Neural cell (in vitro differentiated cells): ENCODE measurements at regions not wholly inside any gene's neighbourhood (a gene's known extent, or its start where the extent isn't known, plus 50 kb on each side); places are given as distances from the start of the nearest gene placed in this dataset.

Experiments
- H2AFZ ChIP-seq: fragments of 200-600, 300-800 bp; sonication (generic), shearing (Covaris generic); 2 replicates; pipeline ENCODE4 v1.6.0; 2014; ENCODE audit warnings: low read depth, mild to moderate bottlenecking, antibody characterized with exemption, low read length, moderate library complexity
- H3F3A ChIP-seq: fragments of 200-600 bp; shearing (Covaris generic); 2 replicates; pipeline ENCODE4 v1.6.1; 2016; ENCODE audit warnings: mild to moderate bottlenecking, moderate library complexity, mixed read lengths, antibody characterized with exemption, low read length; ENCODE audit not compliant: insufficient read depth, poor library complexity, severe bottlenecking
- H3K27ac ChIP-seq: fragments of 200-600, 300-800 bp; sonication (generic), shearing (Covaris generic); 2 replicates; pipeline ENCODE4 v1.5.1; 2014; ENCODE audit warnings: mild to moderate bottlenecking, low read length, moderate library complexity
- H3K27me3 ChIP-seq: fragments of 300-800, 200-600 bp; sonication (generic), shearing (Covaris generic); 2 replicates; pipeline ENCODE4 v1.6.0; 2014; ENCODE audit warnings: mild to moderate bottlenecking, low read depth, low read length, moderate library complexity; ENCODE audit not compliant: insufficient read depth
- H3K36me3 ChIP-seq: fragments of 300-800, 200-600 bp; sonication (generic), shearing (Covaris generic); 2 replicates; pipeline ENCODE4 v1.5.1; 2014; ENCODE audit warnings: mild to moderate bottlenecking, antibody characterized with exemption, low read length, moderate library complexity; ENCODE audit not compliant: insufficient read depth
- H3K4me2 ChIP-seq: fragments of 300-800, 200-600 bp; sonication (generic), shearing (Covaris generic); 2 replicates; pipeline ENCODE4 v1.6.0; 2014; ENCODE audit warnings: mild to moderate bottlenecking, low read length
- H3K4me3 ChIP-seq: fragments of 300-800, 200-600 bp; sonication (generic), shearing (Covaris generic); 2 replicates; pipeline ENCODE4 v1.5.1; 2014; ENCODE audit warnings: mild to moderate bottlenecking, low read length, moderate library complexity
- H3K79me2 ChIP-seq: fragments of 200-600 bp; shearing (Covaris generic); replicated peaks from 2 replicates; pipeline ENCODE4 v1.6.0; 2014; ENCODE audit warnings: mild to moderate bottlenecking, low read length, moderate library complexity; ENCODE audit not compliant: insufficient read depth
- H3K9ac ChIP-seq: fragments of 300-800, 200-600 bp; sonication (generic), shearing (Covaris generic); 2 replicates; pipeline ENCODE4 v1.6.1; 2016; ENCODE audit warnings: mild to moderate bottlenecking, low read length, mixed read lengths
- H3K9me2 ChIP-seq: fragments of 200-600 bp; shearing (Covaris generic); 2 replicates; pipeline ENCODE4 v1.6.1; 2016; ENCODE audit warnings: mild to moderate bottlenecking, low read length, mixed read lengths; ENCODE audit not compliant: insufficient read depth
- H3K9me3 ChIP-seq: fragments of 200-600, 300-800 bp; sonication (generic), shearing (Covaris generic); 2 replicates; pipeline ENCODE4 v1.6.1; 2016; ENCODE audit warnings: mild to moderate bottlenecking, mixed run types, low read length, moderate library complexity, mixed read lengths
- H4K20me1 ChIP-seq: fragments of 200-600 bp; shearing (Covaris generic); 2 replicates; pipeline ENCODE4 v1.6.1; 2016; ENCODE audit warnings: mild to moderate bottlenecking, mixed run types; ENCODE audit not compliant: insufficient read depth
- CTCF ChIP-seq: fragments of 450-650 bp; IDR thresholded peaks from 2 replicates; pipeline ENCODE4 v1.5.1; 2014; ENCODE audit warnings: antibody characterized with exemption, mild to moderate bottlenecking, moderate library complexity; ENCODE audit not compliant: poor library complexity, severe bottlenecking
- EP300 ChIP-seq: fragments of 450-650 bp; conservative IDR thresholded peaks from 2 replicates; pipeline ENCODE4 v1.6.1; 2014; ENCODE audit warnings: antibody characterized with exemption, mild to moderate bottlenecking, moderate library complexity; ENCODE audit not compliant: poor library complexity, severe bottlenecking
- EZH2 ChIP-seq: fragments of 200-600, 300-800 bp; shearing (Covaris generic), sonication (generic); IDR thresholded peaks from 2 replicates; pipeline ENCODE4 v1.6.1; 2014; ENCODE audit warnings: antibody characterized with exemption, low read length, borderline replicate concordance, mild to moderate bottlenecking; ENCODE audit not compliant: insufficient read depth, poor library complexity, severe bottlenecking
- MXI1 ChIP-seq: fragments of 450-650 bp; conservative IDR thresholded peaks from 2 replicates; pipeline ENCODE4 v1.6.1; 2014; ENCODE audit warnings: antibody characterized with exemption, mild to moderate bottlenecking; ENCODE audit not compliant: poor library complexity, severe bottlenecking
- POLR2AphosphoS5 ChIP-seq: IDR thresholded peaks from 2 replicates; pipeline ENCODE4 v1.6.1; 2012
- RAD21 ChIP-seq: fragments of 450-650 bp; conservative IDR thresholded peaks from 2 replicates; pipeline ENCODE4 v1.6.1; 2014; ENCODE audit warnings: antibody characterized with exemption, mild to moderate bottlenecking, moderate library complexity
- REST ChIP-seq: IDR thresholded peaks from 2 replicates; pipeline ENCODE4 v1.6.1; 2012; ENCODE audit warnings: borderline replicate concordance
- SMC3 ChIP-seq: fragments of 450-650 bp; conservative IDR thresholded peaks from 2 replicates; pipeline ENCODE4 v1.6.1; 2014; ENCODE audit warnings: antibody characterized with exemption, mild to moderate bottlenecking, moderate library complexity; ENCODE audit not compliant: poor library complexity
- TAF1 ChIP-seq: IDR thresholded peaks from 2 replicates; pipeline ENCODE4 v1.6.1; 2012; ENCODE audit warnings: low read depth

- no peaks in the 10 kb centered on the region for H4K20me1 ChIP-seq
- no peaks in the 10 kb centered on the region for H3F3A ChIP-seq
- H2AFZ ChIP-seq = no peak overlapping the region
- no peaks in the 10 kb centered on the region for H3K9me3 ChIP-seq
- no peaks in the 10 kb centered on the region for H3K9me2 ChIP-seq
- H3K36me3 ChIP-seq = no peaks in the 10 kb centered on the region
- H3K27me3 ChIP-seq = no peaks in the 10 kb centered on the region
- H3K4me2 ChIP-seq = no peak overlapping the region
- TF ChIP-seq REST = no peak
- no peak for TF ChIP-seq SMC3
- no peak for TF ChIP-seq POLR2AphosphoS5
- TF ChIP-seq EP300 = no peak
- TF ChIP-seq EZH2 = no peak
- no peak for TF ChIP-seq RAD21
- TF ChIP-seq TAF1 = no peak
- TF ChIP-seq MXI1 = no peak
- H3K79me2 ChIP-seq = no peaks in the 10 kb centered on the region
- H3K9ac ChIP-seq = no peak overlapping the region
- no peak overlapping the region for H3K27ac ChIP-seq
- no peak overlapping the region for H3K4me3 ChIP-seq
Observed at GRCh38 chr4:33959519-33959918, 2284.8 kb downstream of the ARAP2 start.

GRCh38 chr4:33961761-33962160 lies 2282.6 kb downstream of the ARAP2 start:
- no peak for TF ChIP-seq EP300
- no peak for TF ChIP-seq CTCF
- TF ChIP-seq SMC3 = no peak
- TF ChIP-seq RAD21 = no peak
- TF ChIP-seq REST = no peak
- no peak for TF ChIP-seq MXI1
- TF ChIP-seq EZH2 = no peak
- no peak for TF ChIP-seq POLR2AphosphoS5
- TF ChIP-seq TAF1 = no peak
- Histone ChIP-seq H3K4me2 (no peak overlapping the region), H2AFZ (no peak overlapping the region), H3K36me3 (no peaks in the 10 kb centered on the region), H4K20me1 (no peaks in the 10 kb centered on the region), H3K9me2 (no peaks in the 10 kb centered on the region), H3K9me3 (no peaks in the 10 kb centered on the region), H3K9ac (no peak overlapping the region), H3K79me2 (no peaks in the 10 kb centered on the region), H3K4me3 (no peak overlapping the region), H3F3A (no peaks in the 10 kb centered on the region), H3K27ac (no peak overlapping the region), H3K27me3 (no peaks in the 10 kb centered on the region)
